ENCODE measurements at regions not wholly inside any gene's neighbourhood (a gene's known extent, or its start where the extent isn't known, plus 50 kb on each side); places are given as distances from the start of the nearest gene placed in this dataset.
"Not testable (repeated sequence)": the region's sequence is repeated elsewhere in the genome, so short reads cannot be mapped to it uniquely, and the experiment has no call there.

- DNase-seq: not testable (repeated sequence)
Observed at GRCh38 chr4:189566900-189567299, 373.8 kb upstream of the FRG1 start.

GRCh38 chr4:189579645-189580044 is 361.0 kb upstream of the FRG1 start:
- not testable (repeated sequence) for DNase-seq

- not testable (repeated sequence) for DNase-seq
Observed at GRCh38 chr4:189586908-189587632, 353.6 kb upstream of the FRG1 start.

- DNase-seq: not testable (repeated sequence)
Observed at GRCh38 chr4:189589201-189589600, 351.5 kb upstream of the FRG1 start.

GRCh38 chr4:189592890-189593289 is 347.8 kb upstream of the FRG1 start:
- no peak for DNase-seq

- no peak for DNase-seq
Observed at GRCh38 chr4:189597341-189597740, 343.3 kb upstream of the FRG1 start.

- DNase-seq: no peak
Observed at GRCh38 chr4:189600264-189600663, 340.4 kb upstream of the FRG1 start.

GRCh38 chr4:189600718-189601435 is 339.8 kb upstream of the FRG1 start:
- DNase-seq: no peak

GRCh38 chr4:189602827-189603226 is 337.8 kb upstream of the FRG1 start:
- not testable (repeated sequence) for DNase-seq

GRCh38 chr4:189610571-189610970 is 330.1 kb upstream of the FRG1 start:
- DNase-seq: not testable (repeated sequence)

GRCh38 chr4:189613207-189613606 is 327.5 kb upstream of the FRG1 start:
- DNase-seq: no peak

GRCh38 chr4:189615217-189615663 is 325.4 kb upstream of the FRG1 start:
- no peak for DNase-seq

- DNase-seq: not testable (repeated sequence)
Observed at GRCh38 chr4:189617741-189618140, 322.9 kb upstream of the FRG1 start.

GRCh38 chr4:189619441-189620250 is 321.0 kb upstream of the FRG1 start:
- not testable (repeated sequence) for DNase-seq

- DNase-seq: not testable (repeated sequence)
Observed at GRCh38 chr4:189622574-189622973, 318.1 kb upstream of the FRG1 start.

GRCh38 chr4:189627041-189627440 is 313.6 kb upstream of the FRG1 start:
- not testable (repeated sequence) for DNase-seq

- DNase-seq: not testable (repeated sequence)
Observed at GRCh38 chr4:189629733-189630132, 310.9 kb upstream of the FRG1 start.

GRCh38 chr4:189630913-189631567 is 309.6 kb upstream of the FRG1 start:
- DNase-seq: not testable (repeated sequence)

- DNase-seq: not testable (repeated sequence)
Observed at GRCh38 chr4:189631568-189631916, 309.1 kb upstream of the FRG1 start.

GRCh38 chr4:189650436-189650835 is 290.2 kb upstream of the FRG1 start:
- DNase-seq: not testable (repeated sequence)

- DNase-seq: not testable (repeated sequence)
Observed at GRCh38 chr4:189653130-189653653, 287.5 kb upstream of the FRG1 start.

GRCh38 chr4:189653983-189654382 is 286.7 kb upstream of the FRG1 start:
- DNase-seq: not testable (repeated sequence)

Data from activated CD4-positive, alpha-beta T cell treated with anti-CD3 and anti-CD28 coated beads for 1 hour (primary cell).